Neutrophil (primary cell): ENCODE measurements at regions not wholly inside any gene's neighbourhood (a gene's known extent, or its start where the extent isn't known, plus 50 kb on each side); places are given as distances from the start of the nearest gene placed in this dataset.
"Not testable (repeated sequence)": the region's sequence is repeated elsewhere in the genome, so short reads cannot be mapped to it uniquely, and the experiment has no call there.

ENCODE experiments used
- H3K27ac ChIP-seq: fragments of 200-600 bp; sonication (generic); 2 replicates; pipeline ENCODE4 v1.5.1; 2016; ENCODE audit warnings: mild to moderate bottlenecking, moderate library complexity
- H3K27me3 ChIP-seq: fragments of 200-600 bp; sonication (generic); 2 replicates; pipeline ENCODE4 v1.6.0; 2016; ENCODE audit warnings: mild to moderate bottlenecking
- H3K36me3 ChIP-seq: fragments of 200-600 bp; sonication (generic); 2 replicates; pipeline ENCODE4 v1.5.1; 2017
- H3K4me1 ChIP-seq, 2 experiments: fragments of 200-600 bp in 1 of 2; sonication (generic) in 1 of 2; 1 replicate in 1 of 2; 2 replicates in 1 of 2; pipeline versions ENCODE4 v1.5.1 to v1.6.1; 2013 to 2016; ENCODE audit warnings: low read depth in 1 of 2, low read length in 1 of 2, mild to moderate bottlenecking in 1 of 2, moderate library complexity in 1 of 2; ENCODE audit not compliant: control insufficient read depth in 1 of 2, insufficient read depth in 1 of 2
- H3K4me3 ChIP-seq, 2 experiments: fragments of 200-600 bp in 1 of 2; sonication (generic) in 1 of 2; 1 replicate in 1 of 2; 2 replicates in 1 of 2; pipeline ENCODE4 v1.5.1; 2013 to 2016; ENCODE audit warnings: low read depth in 1 of 2, low read length in 1 of 2, mild to moderate bottlenecking in 1 of 2, moderate library complexity in 1 of 2
- H3K9me3 ChIP-seq: fragments of 200-600 bp; sonication (generic); 2 replicates; pipeline ENCODE4 v1.5.1; 2016
- TF ChIP-seq, protein P1 (sequence below): fragments of 200-600 bp; sonication (generic); IDR thresholded peaks from 2 replicates; pipeline ENCODE4 v1.5.1; 2016; ENCODE audit warnings: antibody characterized with exemption

DNA sequence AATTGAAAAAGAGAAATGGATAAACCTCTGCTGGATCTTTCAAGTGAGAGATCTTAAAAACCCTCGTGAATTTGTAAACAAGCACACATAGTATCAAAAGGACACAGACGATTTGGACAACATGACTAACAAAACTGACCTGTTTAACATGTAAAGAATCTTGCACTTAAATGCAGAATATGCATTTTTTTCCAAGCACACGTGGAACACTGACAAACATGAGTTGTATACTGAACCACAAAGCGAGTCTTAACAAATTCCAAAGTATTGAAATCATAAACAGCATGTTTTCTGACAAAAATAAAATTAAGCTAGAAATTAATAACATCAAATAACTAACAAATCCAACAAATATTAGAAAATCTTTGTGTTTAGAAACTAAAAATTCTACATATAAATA is 65.0 kb upstream of the ZNF746 start:
- Histone ChIP-seq H3K27me3 (no peaks in the 10 kb centered on the region), H3K36me3 (peaks cover 23% of the 10 kb centered on the region), H3K27ac (no peak overlapping the region), H3K4me1 (peaks cover 10% of the 10 kb centered on the region in 2 experiments), H3K4me3 (no peak overlapping the region), H3K9me3 (no peaks in the 10 kb centered on the region)
- TF ChIP-seq, protein P1, sequence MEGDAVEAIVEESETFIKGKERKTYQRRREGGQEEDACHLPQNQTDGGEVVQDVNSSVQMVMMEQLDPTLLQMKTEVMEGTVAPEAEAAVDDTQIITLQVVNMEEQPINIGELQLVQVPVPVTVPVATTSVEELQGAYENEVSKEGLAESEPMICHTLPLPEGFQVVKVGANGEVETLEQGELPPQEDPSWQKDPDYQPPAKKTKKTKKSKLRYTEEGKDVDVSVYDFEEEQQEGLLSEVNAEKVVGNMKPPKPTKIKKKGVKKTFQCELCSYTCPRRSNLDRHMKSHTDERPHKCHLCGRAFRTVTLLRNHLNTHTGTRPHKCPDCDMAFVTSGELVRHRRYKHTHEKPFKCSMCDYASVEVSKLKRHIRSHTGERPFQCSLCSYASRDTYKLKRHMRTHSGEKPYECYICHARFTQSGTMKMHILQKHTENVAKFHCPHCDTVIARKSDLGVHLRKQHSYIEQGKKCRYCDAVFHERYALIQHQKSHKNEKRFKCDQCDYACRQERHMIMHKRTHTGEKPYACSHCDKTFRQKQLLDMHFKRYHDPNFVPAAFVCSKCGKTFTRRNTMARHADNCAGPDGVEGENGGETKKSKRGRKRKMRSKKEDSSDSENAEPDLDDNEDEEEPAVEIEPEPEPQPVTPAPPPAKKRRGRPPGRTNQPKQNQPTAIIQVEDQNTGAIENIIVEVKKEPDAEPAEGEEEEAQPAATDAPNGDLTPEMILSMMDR, result no peak

DNA sequence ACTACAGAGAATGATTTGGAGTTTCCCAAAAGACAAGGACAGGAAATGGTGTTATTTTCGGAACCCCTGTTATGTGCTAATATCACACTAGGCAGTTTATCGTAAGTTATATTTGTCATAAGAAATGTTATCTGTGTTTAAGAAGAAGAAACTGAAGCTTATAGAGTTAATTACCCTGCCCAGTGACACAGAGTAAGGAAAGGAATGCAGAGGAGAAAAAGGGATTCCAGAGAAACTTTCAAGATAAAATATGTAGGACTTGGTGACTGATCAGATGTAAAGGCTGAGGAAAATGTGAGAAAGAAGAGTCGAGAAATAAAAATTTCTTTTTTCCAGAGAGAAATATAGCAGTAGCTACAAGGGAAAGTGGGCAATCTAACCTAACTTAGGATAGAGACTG is 63.5 kb upstream of the ZNF746 start:
- no peak overlapping the region for H3K27ac ChIP-seq

DNA sequence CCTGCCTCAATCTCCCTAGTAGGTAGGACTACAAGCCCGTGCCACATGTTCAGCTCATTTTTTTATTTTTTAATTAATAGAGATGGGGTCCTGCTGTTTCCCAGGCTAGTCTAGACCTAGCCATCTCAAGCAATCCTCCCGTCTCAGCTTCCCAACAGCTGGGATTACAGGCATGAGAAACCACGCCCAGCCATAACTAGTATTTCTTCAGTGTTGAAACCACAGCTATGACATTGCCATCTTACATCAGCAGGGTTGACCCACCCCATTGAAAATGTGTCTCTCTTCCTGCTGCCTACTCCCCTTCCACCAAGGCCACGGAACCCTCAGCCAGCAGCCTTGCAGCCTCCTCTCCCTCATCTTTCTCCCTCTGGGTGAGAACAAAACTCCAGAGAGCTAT is 62.1 kb upstream of the ZNF746 start:
- no peak overlapping the region for H3K4me3 ChIP-seq
- TF ChIP-seq, protein P1, result no peak
- H3K36me3 ChIP-seq, result peaks cover 44% of the 10 kb centered on the region
- H3K4me1 ChIP-seq, result peaks cover 10% of the 10 kb centered on the region in 2 experiments
- peak overlapping the region; percentile 27 for H3K27ac ChIP-seq
- H3K9me3 ChIP-seq, result no peaks in the 10 kb centered on the region
- H3K27me3 ChIP-seq, result no peaks in the 10 kb centered on the region

More for the DNA sequence above, 63.5 kb upstream of the ZNF746 start:
- Histone ChIP-seq H3K4me3 (no peak overlapping the region), H3K9me3 (no peaks in the 10 kb centered on the region), H3K27me3 (no peaks in the 10 kb centered on the region), H3K4me1 (peaks cover 10% of the 10 kb centered on the region in 2 experiments), H3K36me3 (peaks cover 39% of the 10 kb centered on the region)
- TF ChIP-seq, protein P1, result no peak

DNA sequence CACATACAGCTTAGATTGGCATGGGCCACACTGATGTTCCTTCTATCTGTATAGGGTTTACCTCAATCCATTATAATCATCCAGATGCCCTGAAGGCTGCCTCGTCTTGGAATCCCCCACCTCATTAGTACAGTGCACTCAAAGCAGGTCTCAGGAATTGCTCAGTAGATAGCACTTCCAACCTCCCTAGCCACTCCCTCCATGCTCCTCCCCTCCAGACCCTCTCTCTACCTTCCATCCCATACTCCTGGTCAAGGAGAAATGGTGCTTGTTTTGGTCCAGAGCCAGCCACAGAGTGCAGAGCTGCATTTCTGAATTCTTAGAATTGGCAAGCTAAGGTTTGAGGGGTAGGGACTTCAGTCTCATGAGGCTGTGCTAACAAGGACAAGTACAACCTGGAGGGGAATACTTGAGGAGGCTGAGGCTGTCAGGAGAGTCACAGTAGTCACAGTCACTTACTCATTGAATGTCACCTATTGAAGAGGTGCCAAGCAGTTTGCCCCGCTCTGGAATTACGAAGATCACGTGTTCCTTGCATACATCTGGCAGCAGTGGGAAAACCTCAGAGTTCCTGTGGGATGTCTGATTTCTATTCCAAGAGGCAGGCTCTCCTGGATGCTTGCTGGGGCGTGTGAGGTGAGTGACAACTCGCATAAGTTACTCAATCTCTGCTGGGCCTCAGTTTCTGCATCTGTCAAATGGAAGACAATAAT is 60.7 kb upstream of the ZNF746 start:
- H3K4me1 ChIP-seq, result peaks cover 10% of the 10 kb centered on the region in 2 experiments
- H3K27ac ChIP-seq, result no peak overlapping the region
- no peaks in the 10 kb centered on the region for H3K9me3 ChIP-seq
- no peak overlapping the region for H3K4me3 ChIP-seq
- no peaks in the 10 kb centered on the region for H3K27me3 ChIP-seq
- TF ChIP-seq, protein P1, result no peak
- H3K36me3 ChIP-seq, result peaks cover 44% of the 10 kb centered on the region

DNA sequence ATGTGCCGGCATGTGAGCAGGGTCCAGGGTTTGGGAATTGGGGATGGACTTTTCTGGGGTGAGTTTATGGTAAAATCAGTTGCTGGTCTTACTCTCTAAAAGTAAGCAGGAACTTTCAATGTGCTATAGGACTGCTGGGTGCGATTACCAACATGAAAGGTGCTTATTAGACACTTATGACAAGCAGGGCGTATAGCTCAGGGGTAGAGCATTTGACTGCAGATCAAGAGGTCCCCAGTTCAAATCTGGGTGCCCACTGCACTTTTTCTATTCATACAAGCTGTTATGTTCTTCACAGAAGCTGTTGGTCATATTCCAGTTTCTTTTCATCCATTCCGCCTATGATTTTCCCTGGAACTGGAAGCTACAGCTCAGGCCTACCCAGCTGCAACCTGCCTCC is 58.9 kb upstream of the ZNF746 start:
- not testable (repeated sequence) for H3K9me3 ChIP-seq, H3K4me3 ChIP-seq, H3K27me3 ChIP-seq, H3K4me1 ChIP-seq, H3K27ac ChIP-seq
- H3K36me3 ChIP-seq, result peaks cover 52% of the 10 kb centered on the region

DNA sequence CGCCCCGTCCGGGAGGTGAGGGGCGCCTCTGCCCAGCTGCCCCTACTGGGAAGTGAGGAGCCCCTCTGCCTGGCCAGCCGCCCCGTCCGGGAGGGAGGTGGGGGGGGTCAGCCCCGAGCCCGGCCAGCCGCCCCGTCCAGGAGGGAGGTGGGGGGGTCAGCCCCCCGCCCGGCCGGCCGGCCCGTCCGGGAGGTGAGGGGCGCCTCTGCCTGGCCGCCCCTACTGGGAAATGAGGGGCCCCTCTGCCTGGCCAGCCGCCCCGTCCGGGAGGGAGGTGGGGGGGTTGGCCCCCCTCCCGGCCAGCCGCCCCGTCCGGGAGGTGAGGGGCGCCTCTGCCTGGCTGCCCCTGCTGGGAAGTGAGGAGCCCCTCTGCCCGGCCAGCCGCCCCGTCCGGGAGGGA is 57.2 kb upstream of the ZNF746 start:
- H3K36me3 ChIP-seq, result peaks cover 60% of the 10 kb centered on the region
- H3K4me1 ChIP-seq, H3K27me3 ChIP-seq, H3K9me3 ChIP-seq, H3K4me3 ChIP-seq, H3K27ac ChIP-seq: not testable (repeated sequence)

DNA sequence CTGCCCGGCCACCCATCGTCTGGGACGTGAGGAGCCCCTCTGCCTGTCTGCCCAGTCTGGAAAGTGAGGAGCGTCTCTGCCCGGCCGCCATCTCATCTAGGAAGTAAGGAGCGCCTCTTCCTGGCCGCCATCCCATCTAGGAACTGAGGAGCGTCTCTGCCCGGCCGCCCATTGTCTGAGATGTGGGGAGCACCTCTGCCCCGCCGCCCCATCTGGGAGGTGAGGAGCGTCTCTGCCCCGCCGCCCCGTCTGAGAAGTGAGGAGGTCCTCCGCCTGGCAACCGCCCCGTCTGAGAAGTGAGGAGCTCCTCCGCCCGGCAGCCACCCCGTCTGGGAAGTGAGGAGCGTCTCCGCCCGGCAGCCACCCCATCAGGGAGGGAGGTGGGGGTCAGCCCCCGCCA is 56.4 kb upstream of the ZNF746 start:
- H3K9me3 ChIP-seq, H3K4me3 ChIP-seq, H3K27ac ChIP-seq, H3K27me3 ChIP-seq, H3K4me1 ChIP-seq: not testable (repeated sequence)
- H3K36me3 ChIP-seq, result peaks cover 69% of the 10 kb centered on the region
